OCI-LY3 (cell line): ENCODE measurements at regions not wholly inside any gene's neighbourhood (a gene's known extent, or its start where the extent isn't known, plus 50 kb on each side); places are given as distances from the start of the nearest gene placed in this dataset.
A peak's percentile ranks its signal among the peaks of the same experiment; 100 is the strongest.

ENCODE experiments used
- CTCF ChIP-seq: fragments of 200-600, 300-600 bp; sonication (generic); IDR thresholded peaks from 2 replicates; pipeline ENCODE4 v1.5.1; 2014; ENCODE audit warnings: antibody characterized with exemption, low read length, low read depth
- EZH2phosphoT487 ChIP-seq: fragments of 200-600 bp; shearing (Covaris generic); IDR thresholded peaks from 2 replicates; pipeline ENCODE4 v1.6.1; 2018; ENCODE audit warnings: antibody characterized with exemption, mixed run types, low read depth

GRCh38 chr4:181261279-181261678, 981.9 kb upstream of the TENM3 start:
- TF ChIP-seq CTCF (peak; percentile 72), EZH2phosphoT487 (no peak)
